Left lung (tissue), 4 donors: ENCODE measurements at regions not wholly inside any gene's neighbourhood (a gene's known extent, or its start where the extent isn't known, plus 50 kb on each side); places are given as distances from the start of the nearest gene placed in this dataset.

Experiments
- ATAC-seq: fragments of 200-7000 bp; cut with Tn5 transposase; one replicate; pipeline ENCODE4 v1.9.1; 2020; ENCODE audit warnings: moderate library complexity
- DNase-seq, 4 donors: peaks; one replicate each; pipeline ENCODE4 v3.0.0-alpha.2; 2013 to 2020
- H3K27ac ChIP-seq, 2 donors: fragments of 200-600 bp; sonication (generic) in 1 of 2; one replicate each; pipeline versions ENCODE4 v1.5.0 to v1.8.0; 2020 to 2021
- H3K27me3 ChIP-seq, 2 donors: fragments of 200-600 bp; sonication (generic) in 1 of 2; one replicate each; pipeline versions ENCODE4 v1.5.0 to v1.8.0; 2020 to 2021
- H3K36me3 ChIP-seq, 2 donors: fragments of 200-600 bp; sonication (generic) in 1 of 2; one replicate each; pipeline versions ENCODE4 v1.5.0 to v1.8.0; 2020 to 2021
- H3K4me1 ChIP-seq, 2 donors: fragments of 200-600 bp; one replicate each; pipeline ENCODE4 v1.8.0; 2021
- H3K4me3 ChIP-seq, 2 donors: fragments of 200-600 bp; sonication (generic) in 1 of 2; one replicate each; pipeline versions ENCODE4 v1.5.0 to v1.8.0; 2020 to 2021; ENCODE audit warnings: mild to moderate bottlenecking in 1 of 2
- H3K9me3 ChIP-seq, 2 donors: fragments of 200-600 bp; sonication (generic) in 1 of 2; one replicate each; pipeline versions ENCODE4 v1.5.0 to v1.8.0; 2020 to 2021
- intact Hi-C, 2 donors: fragments of 100-400 bp; cut with DNase I; formaldehyde crosslinking; loops; one replicate each; pipeline versions ENCODE4 v1.11.2 to v1.14.2; 2022
- TF ChIP-seq, protein P1 (sequence below), 2 donors: fragments of 200-600 bp; sonication (generic) in 1 of 2; IDR thresholded peaks; one replicate each; pipeline versions ENCODE4 v1.5.0 to v1.8.0; 2021; ENCODE audit warnings: antibody characterized with exemption in 2 of 2
- donor health status: DM: no; HTN: yes; CAD: no.
- donor health status: DM: no; HTN: no; CAD: no.

DNA sequence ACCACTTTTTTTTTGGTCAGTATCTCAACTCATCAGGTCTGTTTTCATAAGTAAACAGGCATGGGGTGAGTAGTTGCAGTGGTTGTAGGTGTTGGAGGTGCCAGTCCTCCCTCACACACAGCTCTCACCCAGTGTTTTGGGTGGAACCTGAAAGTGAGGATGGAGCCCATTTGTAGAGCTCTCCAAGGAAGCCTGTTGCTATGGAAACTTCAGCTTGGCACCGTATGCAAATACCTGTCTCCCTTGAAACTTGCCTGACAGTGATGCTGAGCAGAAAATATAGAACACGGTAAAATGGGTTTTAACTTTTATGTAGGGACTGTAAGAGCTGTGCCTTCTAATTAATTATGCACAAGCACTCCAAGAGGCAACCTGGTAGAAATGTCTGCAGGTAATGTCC is 214.1 kb downstream of the AJAP1 start:
- Histone ChIP-seq H3K9me3 (peaks cover 0 to 2% of the 10 kb centered on the region in 2 donors), H3K4me3 (no peak overlapping the region), H3K4me1 (no peaks in the 10 kb centered on the region), H3K36me3 (no peaks in the 10 kb centered on the region), H3K27ac (no peak overlapping the region), H3K27me3 (peaks cover 0 to 10% of the 10 kb centered on the region in 2 donors)
- DNase-seq: no peak
- TF ChIP-seq, protein P1, sequence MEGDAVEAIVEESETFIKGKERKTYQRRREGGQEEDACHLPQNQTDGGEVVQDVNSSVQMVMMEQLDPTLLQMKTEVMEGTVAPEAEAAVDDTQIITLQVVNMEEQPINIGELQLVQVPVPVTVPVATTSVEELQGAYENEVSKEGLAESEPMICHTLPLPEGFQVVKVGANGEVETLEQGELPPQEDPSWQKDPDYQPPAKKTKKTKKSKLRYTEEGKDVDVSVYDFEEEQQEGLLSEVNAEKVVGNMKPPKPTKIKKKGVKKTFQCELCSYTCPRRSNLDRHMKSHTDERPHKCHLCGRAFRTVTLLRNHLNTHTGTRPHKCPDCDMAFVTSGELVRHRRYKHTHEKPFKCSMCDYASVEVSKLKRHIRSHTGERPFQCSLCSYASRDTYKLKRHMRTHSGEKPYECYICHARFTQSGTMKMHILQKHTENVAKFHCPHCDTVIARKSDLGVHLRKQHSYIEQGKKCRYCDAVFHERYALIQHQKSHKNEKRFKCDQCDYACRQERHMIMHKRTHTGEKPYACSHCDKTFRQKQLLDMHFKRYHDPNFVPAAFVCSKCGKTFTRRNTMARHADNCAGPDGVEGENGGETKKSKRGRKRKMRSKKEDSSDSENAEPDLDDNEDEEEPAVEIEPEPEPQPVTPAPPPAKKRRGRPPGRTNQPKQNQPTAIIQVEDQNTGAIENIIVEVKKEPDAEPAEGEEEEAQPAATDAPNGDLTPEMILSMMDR (IDR thresholded peaks at IDR 0.05): no peak
- no peak for ATAC-seq
- intact Hi-C loops: no loop called here

DNA sequence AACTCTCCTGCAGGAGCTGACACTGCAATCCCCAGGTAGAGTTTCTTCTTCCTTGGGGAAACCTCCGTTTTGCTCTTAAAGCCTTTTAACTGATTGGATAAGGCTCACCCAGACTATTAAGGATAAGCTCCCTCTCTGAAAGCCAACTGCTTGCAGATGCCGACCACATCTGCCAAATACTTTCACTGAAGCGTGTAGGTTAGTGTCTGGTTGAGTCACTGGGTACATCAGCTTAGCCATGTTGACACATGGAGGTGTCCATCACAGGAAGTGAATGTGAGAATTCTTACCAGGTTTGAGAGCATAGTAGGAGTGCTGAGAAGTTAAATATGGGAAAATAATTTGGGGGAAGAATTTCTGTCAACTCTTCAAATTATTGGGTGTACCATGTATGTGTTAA is 202.0 kb downstream of the AJAP1 start:
- H3K4me3 ChIP-seq: no peak overlapping the region
- no peak overlapping the region for H3K27ac ChIP-seq
- TF ChIP-seq, protein P1 (IDR thresholded peaks at IDR 0.05): no peak
- DNase-seq (no peak), ATAC-seq (no peak)
- H3K36me3 ChIP-seq: no peaks in the 10 kb centered on the region
- intact Hi-C loops: no loop called here
- peaks cover 0 to 5% of the 10 kb centered on the region in 2 donors for H3K9me3 ChIP-seq
- H3K27me3 ChIP-seq: no peaks in the 10 kb centered on the region
- H3K4me1 ChIP-seq: no peaks in the 10 kb centered on the region

DNA sequence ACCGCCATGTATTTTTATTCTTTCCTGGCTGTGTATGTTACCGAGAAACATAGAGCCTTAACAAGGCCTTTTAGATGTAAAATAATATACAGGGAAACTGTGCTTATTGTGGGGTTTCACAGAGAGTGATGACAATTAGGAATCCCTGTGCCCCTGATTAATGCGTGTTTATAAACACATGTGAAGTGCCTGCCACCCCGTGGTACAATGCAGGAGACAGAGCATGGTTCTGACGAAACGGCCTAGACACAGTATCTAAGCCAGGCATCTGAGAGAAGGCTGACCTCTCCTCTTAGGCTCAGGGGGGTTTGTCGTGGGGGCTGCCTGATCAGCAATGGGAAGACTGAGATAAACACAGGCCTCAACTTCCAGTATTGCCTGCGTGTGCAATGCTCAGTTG is 200.0 kb downstream of the AJAP1 start:
- Histone ChIP-seq H3K27me3 (no peaks in the 10 kb centered on the region), H3K9me3 (peaks cover 0 to 16% of the 10 kb centered on the region in 2 donors), H3K4me1 (no peaks in the 10 kb centered on the region), H3K4me3 (no peak overlapping the region), H3K36me3 (no peaks in the 10 kb centered on the region), H3K27ac (no peak overlapping the region)
- TF ChIP-seq, protein P1 (IDR thresholded peaks at IDR 0.05): no peak
- intact Hi-C loops: no loop called here
- no peak for ATAC-seq
- no peak for DNase-seq

DNA sequence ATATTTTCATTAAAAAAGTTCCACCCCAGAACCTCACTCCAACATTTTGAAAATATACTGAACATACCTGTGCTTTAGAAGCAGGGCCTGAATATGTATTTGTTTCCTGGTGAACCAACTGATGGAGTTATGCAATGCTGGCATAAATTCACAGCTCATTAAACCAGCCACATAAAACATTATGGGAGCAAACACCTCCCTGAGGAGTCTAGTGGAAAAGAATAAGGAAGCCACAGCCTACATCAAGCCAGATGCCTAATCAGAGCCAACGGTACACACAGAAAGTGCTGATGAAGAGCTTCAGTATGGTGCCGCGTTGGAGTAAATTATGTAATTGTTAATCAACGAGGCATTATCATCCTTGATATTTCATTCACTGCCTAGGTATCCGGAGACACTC is 199.5 kb downstream of the AJAP1 start:
- intact Hi-C loops: no loop called here
- DNase-seq (no peak), ATAC-seq (no peak)
- no peak overlapping the region for H3K4me3 ChIP-seq
- TF ChIP-seq, protein P1 (IDR thresholded peaks at IDR 0.05): no peak
- no peak overlapping the region for H3K27ac ChIP-seq
- H3K27me3 ChIP-seq: no peaks in the 10 kb centered on the region
- H3K4me1 ChIP-seq: no peaks in the 10 kb centered on the region
- H3K9me3 ChIP-seq: peaks cover 0 to 16% of the 10 kb centered on the region in 2 donors
- H3K36me3 ChIP-seq: no peaks in the 10 kb centered on the region

DNA sequence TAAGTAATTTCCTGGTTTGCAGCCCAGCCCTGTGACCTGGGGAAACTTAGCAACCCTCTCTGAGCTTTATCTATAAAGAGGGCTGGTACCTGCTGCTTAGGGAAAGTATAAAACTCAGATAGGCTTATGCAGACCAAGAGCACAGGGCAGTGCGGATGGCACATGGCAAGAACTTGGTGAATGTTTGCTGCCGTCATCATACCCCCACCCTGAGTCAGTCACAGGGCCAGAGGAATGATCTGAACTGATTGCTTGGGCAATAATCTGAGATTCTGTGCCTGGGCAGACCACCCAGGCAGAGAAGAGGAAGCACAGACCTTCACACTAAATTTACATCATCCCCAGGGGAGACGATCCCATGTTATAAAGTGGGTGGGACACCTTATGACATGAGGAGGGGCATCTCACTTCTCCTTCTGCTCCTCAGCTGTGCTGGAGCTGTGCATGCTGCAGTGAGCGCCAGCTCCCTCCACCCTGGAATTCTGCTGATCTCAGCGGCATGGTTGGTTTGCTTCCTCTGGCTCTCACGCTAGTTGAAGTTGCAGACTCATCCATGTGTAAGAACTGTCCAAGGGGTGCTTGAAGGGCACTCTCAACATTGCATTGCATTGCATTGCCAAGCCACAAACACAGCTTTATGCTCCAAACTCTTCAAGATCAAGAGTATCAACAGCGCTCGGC is 197.1 kb downstream of the AJAP1 start:
- Histone ChIP-seq H3K27me3 (no peaks in the 10 kb centered on the region), H3K36me3 (no peaks in the 10 kb centered on the region), H3K4me3 (no peak overlapping the region), H3K4me1 (no peaks in the 10 kb centered on the region), H3K9me3 (peaks cover 0 to 16% of the 10 kb centered on the region in 2 donors), H3K27ac (no peak overlapping the region)
- TF ChIP-seq, protein P1 (IDR thresholded peaks at IDR 0.05): no peak
- intact Hi-C loops: no loop called here
- DNase-seq: no peak
- ATAC-seq: no peak
